Muscle of leg (tissue), 3 donors: ENCODE measurements at regions not wholly inside any gene's neighbourhood (a gene's known extent, or its start where the extent isn't known, plus 50 kb on each side); places are given as distances from the start of the nearest gene placed in this dataset.

ENCODE experiments used
- DNase-seq: peaks from one replicate; pipeline ENCODE4 v3.0.0; 2013
- H3K27ac ChIP-seq: one replicate; pipeline ENCODE4 v1.5.1; 2013; ENCODE audit warnings: mild to moderate bottlenecking, low read length, control low read depth
- H3K27me3 ChIP-seq: one replicate; pipeline ENCODE4 v1.6.1; 2013; ENCODE audit warnings: low read length; ENCODE audit not compliant: control insufficient read depth, insufficient read depth
- H3K36me3 ChIP-seq: one replicate; pipeline ENCODE4 v1.6.1; 2013; ENCODE audit warnings: low read length; ENCODE audit not compliant: control insufficient read depth, insufficient read depth
- H3K4me1 ChIP-seq: one replicate; pipeline ENCODE4 v1.6.1; 2013; ENCODE audit warnings: low read length; ENCODE audit not compliant: control insufficient read depth, insufficient read depth
- H3K4me3 ChIP-seq: one replicate; pipeline ENCODE4 v1.5.1; 2013; ENCODE audit warnings: low read length, control low read depth
- H3K9me3 ChIP-seq: replicated peaks from 2 replicates; pipeline ENCODE4 v1.6.1; 2013; ENCODE audit warnings: low read depth, low read length; ENCODE audit not compliant: control insufficient read depth
- WGBS: methylation state at CpG from one replicate; pipeline ENCODE4 v1.1.5; 2013; ENCODE audit warnings: missing lambda C conversion rate; ENCODE audit not compliant: insufficient coverage; 5-methylcytosine and 5-hydroxymethylcytosine counted together

DNA sequence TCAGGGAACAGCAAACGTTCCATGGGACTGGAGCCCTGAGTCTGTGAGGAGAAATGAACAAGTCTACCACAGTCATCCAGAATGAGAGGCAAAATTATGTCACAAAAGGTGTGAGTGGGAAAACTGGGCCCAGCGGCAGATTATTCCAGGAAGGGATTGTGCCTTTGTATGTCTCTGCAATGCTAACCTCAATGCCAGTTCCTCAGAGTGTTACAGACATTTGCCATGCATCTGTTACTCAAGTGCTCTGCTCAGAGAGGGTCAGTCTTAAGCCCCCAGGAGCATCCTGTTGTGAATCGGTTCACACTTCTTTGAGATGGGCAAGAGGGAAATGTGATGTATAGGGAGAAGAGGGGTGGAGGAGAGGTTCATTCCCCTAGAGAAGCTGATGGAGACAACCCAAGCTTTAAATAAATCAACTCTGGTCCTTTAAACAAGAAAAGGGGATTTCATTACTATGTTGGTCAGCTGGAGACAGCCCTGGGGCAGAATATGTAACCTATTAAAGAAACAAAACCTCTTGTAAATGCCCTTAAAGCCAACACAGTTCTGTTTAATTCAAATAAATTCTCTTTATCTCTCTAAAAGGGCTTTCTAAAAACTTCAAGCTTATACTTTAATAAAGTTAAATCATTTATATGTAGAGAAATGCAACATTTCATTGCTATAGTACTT is 85.9 kb upstream of the GRB10 start:
- no peak overlapping the region for H3K4me3 ChIP-seq
- 59% methylated on average over 3 of the region's 3 CpGs for WGBS
- H3K27ac ChIP-seq = no peak overlapping the region
- no peaks in the 10 kb centered on the region for H3K9me3 ChIP-seq
- no peaks in the 10 kb centered on the region for H3K4me1 ChIP-seq
- no peaks in the 10 kb centered on the region for H3K27me3 ChIP-seq
- no peaks in the 10 kb centered on the region for H3K36me3 ChIP-seq
- DNase-seq = no peak

GRCh38 chr7:50867034-50867356 is 84.3 kb upstream of the GRB10 start:
- no peak overlapping the region for H3K27ac ChIP-seq
- no peaks in the 10 kb centered on the region for H3K9me3 ChIP-seq
- H3K4me3 ChIP-seq = no peak overlapping the region
- DNase-seq = no peak
- no peaks in the 10 kb centered on the region for H3K36me3 ChIP-seq
- 29% methylated on average over 1 of the region's 4 CpGs for WGBS
- no peaks in the 10 kb centered on the region for H3K27me3 ChIP-seq
- no peaks in the 10 kb centered on the region for H3K4me1 ChIP-seq

DNA sequence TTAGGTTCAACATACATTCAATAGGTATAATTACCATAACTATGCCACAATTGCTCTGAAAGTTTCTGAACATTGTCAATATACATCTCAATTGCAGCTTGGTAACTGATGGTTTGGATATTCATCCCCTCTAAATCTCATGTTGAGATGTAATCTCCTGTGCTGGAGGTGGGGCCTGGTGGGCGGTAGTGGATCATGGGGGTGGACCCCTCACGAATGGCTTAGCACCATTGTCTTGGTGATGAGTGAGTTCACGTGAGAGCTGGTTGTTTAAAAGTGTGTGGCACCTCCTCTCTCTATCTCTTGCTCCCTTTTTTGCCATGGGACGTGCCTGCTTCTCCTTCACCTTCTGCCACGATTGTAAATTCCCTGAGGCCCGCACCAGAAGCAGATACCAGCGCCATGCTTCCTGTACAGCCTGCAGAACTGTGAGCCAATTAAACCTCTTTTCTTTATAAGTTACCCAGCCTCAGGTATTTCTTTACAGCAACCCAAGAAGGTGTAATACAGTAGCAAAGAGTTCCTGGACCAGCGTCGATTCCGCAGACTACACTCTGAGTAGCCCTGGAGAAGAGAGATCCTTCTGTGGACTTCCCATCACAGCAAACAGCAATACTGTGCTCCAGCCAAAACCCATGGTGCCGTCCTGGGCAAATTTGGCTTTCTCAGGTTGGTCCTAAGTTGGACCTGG is 83.8 kb upstream of the GRB10 start:
- H3K27me3 ChIP-seq = no peaks in the 10 kb centered on the region
- no peak overlapping the region for H3K27ac ChIP-seq
- no peak overlapping the region for H3K4me3 ChIP-seq
- H3K4me1 ChIP-seq = no peaks in the 10 kb centered on the region
- H3K36me3 ChIP-seq = no peaks in the 10 kb centered on the region
- WGBS = 74% methylated on average over 5 of the region's 11 CpGs
- no peaks in the 10 kb centered on the region for H3K9me3 ChIP-seq
- DNase-seq = no peak

DNA sequence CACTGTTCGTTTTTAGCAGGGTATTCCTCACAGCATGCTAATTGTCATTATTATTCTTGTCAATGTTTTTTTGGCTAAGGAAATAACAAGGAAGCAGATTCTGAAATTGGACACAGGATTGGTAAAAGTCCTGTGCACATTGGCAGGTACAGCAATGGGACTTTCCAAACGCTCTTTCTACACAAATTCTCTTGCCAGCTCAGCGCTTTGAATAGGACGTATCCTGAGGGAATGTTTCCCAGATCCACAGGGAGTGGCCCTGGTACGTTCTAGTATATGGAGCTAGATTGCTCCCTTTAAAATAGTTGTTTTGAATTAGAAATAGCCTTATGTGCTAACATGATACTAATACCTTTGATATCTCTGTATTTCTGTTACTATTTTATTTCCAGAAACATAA is 82.8 kb upstream of the GRB10 start:
- WGBS = no CpG with 5 or more reads among the region's 5 CpGs
- Histone ChIP-seq H3K4me1 (no peaks in the 10 kb centered on the region), H3K27me3 (no peaks in the 10 kb centered on the region)

DNA sequence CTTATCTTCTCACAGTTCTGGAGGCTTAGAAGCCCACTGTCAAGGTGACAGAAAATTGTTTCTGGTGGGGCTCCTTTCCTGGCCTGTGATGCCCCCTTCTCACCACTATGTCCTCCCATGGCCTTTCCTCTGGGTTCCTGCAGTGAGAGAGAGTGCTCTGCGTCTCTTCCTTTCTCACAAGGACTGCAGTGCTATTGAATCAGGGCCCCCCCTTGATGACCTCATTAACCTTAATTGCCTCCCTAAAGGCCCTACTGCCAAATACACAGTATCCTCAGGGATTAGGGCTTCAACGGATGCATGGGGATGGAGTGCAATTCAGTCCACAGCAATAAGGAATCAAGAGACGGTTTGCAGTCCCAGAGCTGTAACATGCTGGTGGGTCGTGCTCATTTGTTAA is 82.0 kb upstream of the GRB10 start:
- no peak overlapping the region for H3K4me3 ChIP-seq
- H3K9me3 ChIP-seq = no peaks in the 10 kb centered on the region
- no peaks in the 10 kb centered on the region for H3K27me3 ChIP-seq
- WGBS = no CpG with 5 or more reads among the region's 4 CpGs
- no peak overlapping the region for H3K27ac ChIP-seq
- H3K4me1 ChIP-seq = no peaks in the 10 kb centered on the region
- no peaks in the 10 kb centered on the region for H3K36me3 ChIP-seq
- DNase-seq = no peak

More for the DNA sequence above, 82.8 kb upstream of the GRB10 start:
- H3K36me3 ChIP-seq = no peaks in the 10 kb centered on the region
- DNase-seq = no peak
- no peak overlapping the region for H3K4me3 ChIP-seq
- no peak overlapping the region for H3K27ac ChIP-seq
- H3K9me3 ChIP-seq = no peaks in the 10 kb centered on the region

DNA sequence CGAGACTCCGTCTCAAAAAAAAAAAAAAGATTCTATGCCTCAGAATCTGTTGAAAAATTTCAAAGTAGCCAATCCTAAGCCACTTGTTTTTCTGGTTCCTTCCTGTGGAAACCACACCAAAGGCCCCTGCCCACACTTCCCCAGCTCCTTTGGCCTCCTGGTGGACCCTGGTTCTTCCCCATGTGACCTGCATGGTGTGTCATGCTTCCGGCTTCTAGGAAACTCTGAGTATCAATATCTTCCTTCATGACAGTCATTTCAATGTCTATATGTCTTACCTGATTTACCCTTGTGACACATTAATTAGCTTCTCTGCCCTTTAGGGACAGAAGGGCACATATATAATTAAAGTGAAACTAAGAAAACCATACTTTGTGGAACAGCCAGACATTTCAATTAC is 80.4 kb upstream of the GRB10 start:
- Histone ChIP-seq H3K27me3 (no peaks in the 10 kb centered on the region), H3K9me3 (no peaks in the 10 kb centered on the region), H3K36me3 (no peaks in the 10 kb centered on the region), H3K4me1 (no peaks in the 10 kb centered on the region), H3K4me3 (no peak overlapping the region), H3K27ac (no peak overlapping the region)
- DNase-seq = no peak
- WGBS = 100% methylated on average over 1 of the region's 3 CpGs

GRCh38 chr7:50862302-50862701 is 79.6 kb upstream of the GRB10 start:
- no peaks in the 10 kb centered on the region for H3K36me3 ChIP-seq
- H3K4me1 ChIP-seq = no peaks in the 10 kb centered on the region
- H3K27ac ChIP-seq = no peak overlapping the region
- no peak for DNase-seq
- no CpG with 5 or more reads among the region's 1 CpG for WGBS
- H3K4me3 ChIP-seq = no peak overlapping the region
- no peaks in the 10 kb centered on the region for H3K27me3 ChIP-seq
- H3K9me3 ChIP-seq = no peaks in the 10 kb centered on the region

- H3K27ac ChIP-seq = no peak overlapping the region
- no CpG with 5 or more reads among the region's 2 CpGs for WGBS
- no peak overlapping the region for H3K4me3 ChIP-seq
- DNase-seq = no peak
- H3K27me3 ChIP-seq = no peaks in the 10 kb centered on the region
- H3K4me1 ChIP-seq = no peaks in the 10 kb centered on the region
- no peaks in the 10 kb centered on the region for H3K9me3 ChIP-seq
- H3K36me3 ChIP-seq = no peaks in the 10 kb centered on the region
Observed at GRCh38 chr7:50860598-50860997, 77.9 kb upstream of the GRB10 start.

GRCh38 chr7:50860174-50860573 is 77.5 kb upstream of the GRB10 start:
- 82% methylated on average over 4 of the region's 5 CpGs for WGBS
- no peak overlapping the region for H3K27ac ChIP-seq

DNA sequence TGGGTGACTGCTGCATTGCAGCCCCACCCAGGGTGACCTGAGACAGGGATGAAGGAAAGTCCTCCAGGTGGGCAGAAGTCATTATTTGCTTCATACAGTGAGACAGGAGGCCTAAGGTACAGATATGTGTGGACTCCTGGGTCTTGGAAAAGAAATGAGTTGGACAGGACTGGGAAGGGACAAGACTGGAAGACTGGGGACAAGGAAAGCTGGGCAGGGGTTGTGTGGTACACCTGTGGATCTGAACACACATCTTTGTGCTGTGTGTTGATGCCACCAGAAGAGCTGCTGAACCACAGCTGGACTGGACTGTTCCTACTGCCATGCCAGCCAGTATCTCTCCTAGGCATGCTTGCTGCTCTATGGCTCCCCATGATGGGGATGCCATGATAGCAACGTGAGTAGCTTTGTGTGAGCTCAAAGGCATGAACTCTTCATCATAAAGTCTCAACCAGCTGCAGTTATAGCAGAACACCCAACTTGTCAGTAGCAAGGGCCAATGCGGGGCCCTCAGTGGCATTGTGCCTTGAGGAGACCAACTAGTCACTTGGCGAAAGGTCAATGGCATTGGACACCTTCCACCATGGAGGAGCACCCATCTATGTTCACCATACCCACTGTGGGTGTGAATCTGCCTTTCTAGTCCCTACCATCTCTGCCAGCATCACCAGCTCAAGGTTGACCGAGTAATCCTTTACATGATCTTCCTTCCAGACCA is 76.0 kb upstream of the GRB10 start:
- Histone ChIP-seq H3K9me3 (no peaks in the 10 kb centered on the region), H3K36me3 (no peaks in the 10 kb centered on the region), H3K27ac (no peak overlapping the region), H3K4me1 (no peaks in the 10 kb centered on the region), H3K27me3 (no peaks in the 10 kb centered on the region), H3K4me3 (no peak overlapping the region)
- WGBS = 84% methylated on average over 3 of the region's 4 CpGs
- DNase-seq = no peak

More at GRCh38 chr7:50860174-50860573, 77.5 kb upstream of the GRB10 start:
- no peaks in the 10 kb centered on the region for H3K36me3 ChIP-seq
- no peaks in the 10 kb centered on the region for H3K27me3 ChIP-seq
- no peaks in the 10 kb centered on the region for H3K9me3 ChIP-seq
- H3K4me1 ChIP-seq = no peaks in the 10 kb centered on the region
- no peak for DNase-seq
- H3K4me3 ChIP-seq = no peak overlapping the region
